ENCODE measurements at regions not wholly inside any gene's neighbourhood (a gene's known extent, or its start where the extent isn't known, plus 50 kb on each side); places are given as distances from the start of the nearest gene placed in this dataset.
"Not testable (repeated sequence)": the region's sequence is repeated elsewhere in the genome, so short reads cannot be mapped to it uniquely, and the experiment has no call there.

DNA sequence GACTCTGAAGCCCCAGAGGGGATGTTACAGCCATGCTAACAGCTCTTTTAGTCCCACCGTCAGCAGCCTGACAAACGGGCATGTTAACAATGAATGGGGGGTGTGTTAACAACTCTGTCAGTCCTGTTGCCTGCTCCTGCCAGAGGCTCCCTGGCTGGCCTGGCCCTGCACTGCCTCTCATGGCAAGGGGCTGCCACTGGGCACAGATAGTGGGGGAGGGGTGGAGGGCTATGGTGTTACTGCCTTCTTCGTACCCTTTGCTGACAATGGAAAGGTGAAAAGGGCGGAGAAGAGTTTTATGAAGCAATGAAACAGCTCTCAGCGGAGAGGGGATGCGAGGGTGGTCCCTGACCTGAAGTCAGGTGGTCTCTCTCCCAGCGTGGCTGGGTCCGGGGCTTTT is 125.9 kb upstream of the ZNF658 start:
- TF ChIP-seq, protein P1, sequence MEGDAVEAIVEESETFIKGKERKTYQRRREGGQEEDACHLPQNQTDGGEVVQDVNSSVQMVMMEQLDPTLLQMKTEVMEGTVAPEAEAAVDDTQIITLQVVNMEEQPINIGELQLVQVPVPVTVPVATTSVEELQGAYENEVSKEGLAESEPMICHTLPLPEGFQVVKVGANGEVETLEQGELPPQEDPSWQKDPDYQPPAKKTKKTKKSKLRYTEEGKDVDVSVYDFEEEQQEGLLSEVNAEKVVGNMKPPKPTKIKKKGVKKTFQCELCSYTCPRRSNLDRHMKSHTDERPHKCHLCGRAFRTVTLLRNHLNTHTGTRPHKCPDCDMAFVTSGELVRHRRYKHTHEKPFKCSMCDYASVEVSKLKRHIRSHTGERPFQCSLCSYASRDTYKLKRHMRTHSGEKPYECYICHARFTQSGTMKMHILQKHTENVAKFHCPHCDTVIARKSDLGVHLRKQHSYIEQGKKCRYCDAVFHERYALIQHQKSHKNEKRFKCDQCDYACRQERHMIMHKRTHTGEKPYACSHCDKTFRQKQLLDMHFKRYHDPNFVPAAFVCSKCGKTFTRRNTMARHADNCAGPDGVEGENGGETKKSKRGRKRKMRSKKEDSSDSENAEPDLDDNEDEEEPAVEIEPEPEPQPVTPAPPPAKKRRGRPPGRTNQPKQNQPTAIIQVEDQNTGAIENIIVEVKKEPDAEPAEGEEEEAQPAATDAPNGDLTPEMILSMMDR (IDR thresholded peaks at IDR 0.05), result not testable (repeated sequence)
- TF ChIP-seq CBX2 (IDR thresholded peaks at IDR 0.05; ENCODE audit: borderline replicate concordance, low read depth); HOXB13 (CRISPR knock-in tag; IDR thresholded peaks at IDR 0.05; ENCODE audit: low read depth); HOXA7 (CRISPR knock-in tag; IDR thresholded peaks at IDR 0.05); PHF8 (IDR thresholded peaks at IDR 0.05; ENCODE audit: borderline replicate concordance, low read depth): not testable (repeated sequence)
- TF ChIP-seq, protein P2, sequence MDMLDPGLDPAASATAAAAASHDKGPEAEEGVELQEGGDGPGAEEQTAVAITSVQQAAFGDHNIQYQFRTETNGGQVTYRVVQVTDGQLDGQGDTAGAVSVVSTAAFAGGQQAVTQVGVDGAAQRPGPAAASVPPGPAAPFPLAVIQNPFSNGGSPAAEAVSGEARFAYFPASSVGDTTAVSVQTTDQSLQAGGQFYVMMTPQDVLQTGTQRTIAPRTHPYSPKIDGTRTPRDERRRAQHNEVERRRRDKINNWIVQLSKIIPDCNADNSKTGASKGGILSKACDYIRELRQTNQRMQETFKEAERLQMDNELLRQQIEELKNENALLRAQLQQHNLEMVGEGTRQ (IDR thresholded peaks at IDR 0.05), result not testable (repeated sequence)
